HCT116 (cell line): ENCODE measurements at regions not wholly inside any gene's neighbourhood (a gene's known extent, or its start where the extent isn't known, plus 50 kb on each side); places are given as distances from the start of the nearest gene placed in this dataset.

Source experiments
- ATAC-seq: fragments of 200-7000 bp; cut with Tn5 transposase; 2 replicates; pipeline ENCODE4 v1.9.1; 2020; ENCODE audit warnings: mild to moderate bottlenecking, moderate library complexity
- BruUV-seq: library from RNA; stranded (reverse); fragments of 400-500 nt; replicated peaks from 2 replicates; lab custom pipeline; 2021; lab: Mats Ljungman, UMichigan
- CTCF ChIA-PET: fragments of 300-600 bp; sonication (Branson Sonifier 250); formaldehyde crosslinking; loops from one replicate; lab custom pipeline; 2021; ENCODE audit warnings: antibody characterized with exemption; lab: Charles Lee
- POLR2A ChIA-PET: fragments of 300-600, 350-600 bp; sonication (Branson Sonifier 250); formaldehyde crosslinking; loops from one replicate; lab custom pipeline; 2021; ENCODE audit warnings: antibody characterized with exemption; lab: Charles Lee
- RAD21 ChIA-PET, 2 experiments: fragments of 300-600 bp; sonication (Branson Sonifier 250); formaldehyde crosslinking; loops; one replicate each; lab custom pipeline; 2023; ENCODE audit warnings: low total read pairs in 2 of 2; ENCODE audit not compliant: uncharacterized antibody in 2 of 2, unreplicated experiment in 2 of 2, low non-redundant PET in 1 of 2; lab: Charles Lee
- DNase-seq: peaks from one replicate; pipeline ENCODE4 v3.0.0-alpha.2; 2010; ENCODE audit warnings: low read depth, low spot score
- H2AFZ ChIP-seq: fragments of 200-600 bp; shearing (Covaris generic), sonication (generic); 2 replicates; pipeline ENCODE4 v1.6.1; 2017; ENCODE audit warnings: low read depth, mixed run types, mixed read lengths, antibody characterized with exemption, low read length; ENCODE audit not compliant: poor library complexity, severe bottlenecking
- H3K27ac ChIP-seq: 2 replicates; pipeline ENCODE4 v1.5.1; 2012; ENCODE audit warnings: low read depth, low read length
- H3K27me3 ChIP-seq: fragments of 200-600 bp; sonication (generic); 2 replicates; pipeline ENCODE4 v1.6.1; 2016; ENCODE audit warnings: mixed run types, low read length, mixed read lengths; ENCODE audit not compliant: insufficient read depth
- H3K36me3 ChIP-seq, 2 experiments: fragments of 200-500 bp in 1 of 2; fragments of 200-600 bp in 1 of 2; sonication (Bioruptor generic) in 1 of 2; sonication (generic) in 1 of 2; 2 replicates each; pipeline versions ENCODE4 v1.5.1 to v1.6.1; 2014 to 2016; ENCODE audit warnings: low read length in 2 of 2, inconsistent platforms in 1 of 2, mixed read lengths in 1 of 2, mixed run types in 1 of 2; ENCODE audit not compliant: insufficient read depth in 2 of 2, control insufficient read depth in 1 of 2
- H3K4me1 ChIP-seq, 2 experiments: fragments of 200-600 bp in 1 of 2; sonication (generic) in 1 of 2; 2 replicates each; pipeline versions ENCODE4 v1.5.1 to v1.6.1; 2012 to 2017; ENCODE audit warnings: low read length in 2 of 2, inconsistent platforms in 1 of 2, mild to moderate bottlenecking in 1 of 2, mixed read lengths in 1 of 2, mixed run types in 1 of 2, moderate library complexity in 1 of 2; ENCODE audit not compliant: insufficient read depth in 2 of 2, control insufficient read depth in 1 of 2
- H3K4me2 ChIP-seq: fragments of 200-600 bp; sonication (generic); 2 replicates; pipeline ENCODE4 v1.6.1; 2017; ENCODE audit warnings: mixed run types, low read length, mixed read lengths
- H3K4me3 ChIP-seq, 2 experiments: fragments of 200-600 bp in 1 of 2; sonication (generic) in 1 of 2; replicated peaks in 1 of 2; 2 replicates each; pipeline ENCODE4 v1.5.1; 2011 to 2016; ENCODE audit warnings: low read length in 2 of 2, control low read depth in 1 of 2, low read depth in 1 of 2, mild to moderate bottlenecking in 1 of 2, mixed read lengths in 1 of 2, mixed run types in 1 of 2
- H3K79me2 ChIP-seq: fragments of 200-600 bp; sonication (generic); 2 replicates; pipeline ENCODE4 v1.6.1; 2017; ENCODE audit warnings: mild to moderate bottlenecking, mixed run types, low read length, moderate library complexity, mixed read lengths; ENCODE audit not compliant: insufficient read depth
- H3K9ac ChIP-seq: fragments of 200-600 bp; sonication (generic); 2 replicates; pipeline ENCODE4 v1.6.1; 2016; ENCODE audit warnings: low read length, mixed read lengths
- H3K9me2 ChIP-seq: fragments of 200-600 bp; sonication (generic), shearing (Covaris generic); 2 replicates; pipeline ENCODE4 v1.6.1; 2017; ENCODE audit warnings: mixed run types, mild to moderate bottlenecking, moderate library complexity; ENCODE audit not compliant: insufficient read depth
- H3K9me3 ChIP-seq, 2 experiments: fragments of 200-500 bp in 1 of 2; fragments of 200-600 bp in 1 of 2; sonication (Bioruptor generic) in 1 of 2; sonication (generic) in 1 of 2; 2 replicates each; pipeline ENCODE4 v1.6.1; 2014 to 2017; ENCODE audit warnings: low read length in 2 of 2, mixed read lengths in 2 of 2, inconsistent platforms in 1 of 2, low read depth in 1 of 2, mild to moderate bottlenecking in 1 of 2, mixed run types in 1 of 2, moderate library complexity in 1 of 2; ENCODE audit not compliant: control insufficient read depth in 1 of 2, insufficient read depth in 1 of 2
- H4K20me1 ChIP-seq: fragments of 200-600 bp; sonication (generic), shearing (Covaris generic); 2 replicates; pipeline ENCODE4 v1.6.1; 2017; ENCODE audit warnings: mixed run types, mild to moderate bottlenecking, moderate library complexity; ENCODE audit not compliant: insufficient read depth
- ATF3 ChIP-seq: IDR thresholded peaks from 2 replicates; pipeline ENCODE4 v1.6.1; 2012
- CBX3 ChIP-seq: IDR thresholded peaks from 2 replicates; pipeline ENCODE4 v1.6.1; 2012; ENCODE audit warnings: low read depth
- CTCF ChIP-seq, 3 experiments: fragments of 200-600 bp in 1 of 3; sonication (generic) in 1 of 3; IDR thresholded peaks in 2 of 3; conservative IDR thresholded peaks in 1 of 3; 2 replicates each; pipeline ENCODE4 v1.5.1; 2012 to 2017; ENCODE audit warnings: low read depth in 2 of 3, low read length in 2 of 3, antibody characterized with exemption in 1 of 3, borderline replicate concordance in 1 of 3, control low read depth in 1 of 3, mild to moderate bottlenecking in 1 of 3, mixed read lengths in 1 of 3, mixed run types in 1 of 3, moderate library complexity in 1 of 3; ENCODE audit not compliant: insufficient read depth in 1 of 3
- EGR1 ChIP-seq: IDR thresholded peaks from 2 replicates; pipeline ENCODE4 v1.6.1; 2012; ENCODE audit warnings: low read depth
- EZH2phosphoT487 ChIP-seq: fragments of 200-600 bp; IDR thresholded peaks from 2 replicates; pipeline ENCODE4 v1.6.1; 2018; ENCODE audit warnings: antibody characterized with exemption, borderline replicate concordance
- JUND ChIP-seq: IDR thresholded peaks from 2 replicates; pipeline ENCODE4 v1.6.1; 2012
- POLR2A ChIP-seq: IDR thresholded peaks from 2 replicates; pipeline ENCODE4 v1.7.0; 2011; ENCODE audit warnings: borderline replicate concordance; ENCODE audit not compliant: insufficient read depth, insufficient read length; ENCODE audit errors: extremely low read depth
- POLR2AphosphoS5 ChIP-seq: IDR thresholded peaks from 2 replicates; pipeline ENCODE4 v1.6.1; 2011; ENCODE audit warnings: mild to moderate bottlenecking, low read depth, low read length, moderate library complexity
- RAD21 ChIP-seq: IDR thresholded peaks from 2 replicates; pipeline ENCODE4 v1.6.1; 2012; ENCODE audit warnings: low read depth, mild to moderate bottlenecking
- SIN3A ChIP-seq: IDR thresholded peaks from 2 replicates; pipeline ENCODE4 v1.6.1; 2012; ENCODE audit warnings: low read depth
- SP1 ChIP-seq: IDR thresholded peaks from 2 replicates; pipeline ENCODE4 v1.6.1; 2012; ENCODE audit warnings: low read depth
- SRF ChIP-seq: IDR thresholded peaks from 2 replicates; pipeline ENCODE4 v1.6.1; 2012; ENCODE audit warnings: low read depth
- YY1 ChIP-seq: IDR thresholded peaks from 2 replicates; pipeline ENCODE4 v1.6.1; 2011; ENCODE audit warnings: low read length, low read depth, moderate library complexity, mild to moderate bottlenecking; ENCODE audit not compliant: insufficient replicate concordance; ENCODE audit errors: extremely low read depth
- ZBTB33 ChIP-seq: IDR thresholded peaks from 2 replicates; pipeline ENCODE4 v1.6.1; 2011; ENCODE audit warnings: mild to moderate bottlenecking, low read length, moderate library complexity; ENCODE audit not compliant: insufficient replicate concordance; ENCODE audit errors: extremely low read depth
- ZFX ChIP-seq: fragments of 450-650 bp; IDR thresholded peaks from 2 replicates; pipeline ENCODE4 v1.6.1; 2017
- intact Hi-C: fragments of 100-400 bp; cut with micrococcal nuclease; formaldehyde crosslinking; loops from 2 replicates; pipeline ENCODE4 v1.10.0; 2022

- no peaks in the 10 kb centered on the region for H3K79me2 ChIP-seq
- no peaks in the 10 kb centered on the region for H3K9me3 ChIP-seq
- POLR2A ChIA-PET: no interaction called here
- TF ChIP-seq SP1 (no peak), CBX3 (no peak), EZH2phosphoT487 (no peak), ZBTB33 (no peak), ZFX (no peak), YY1 (no peak), EGR1 (no peak), SIN3A (no peak), RAD21 (no peak), JUND (no peak), ATF3 (no peak), POLR2A (no peak), POLR2AphosphoS5 (no peak), SRF (no peak), CTCF (IDR thresholded peaks at IDR 0.05 in 2 of 3, conservative IDR thresholded peaks at IDR 0.05 in 1 of 3; ENCODE audit: borderline replicate concordance in 1 of 3, insufficient read depth in 1 of 3, low read depth in 2 of 3, low read length in 2 of 3) (no peak)
- intact Hi-C loops: no loop called here
- no peaks in the 10 kb centered on the region for H3K9me2 ChIP-seq
- H3K9ac ChIP-seq: no peak overlapping the region
- CTCF ChIA-PET: no interaction called here
- ATAC-seq (no peak), DNase-seq (no peak)
- no peak overlapping the region for H3K4me3 ChIP-seq
- no peaks in the 10 kb centered on the region for H3K36me3 ChIP-seq
- no TSS peak for BruUV-seq
- H2AFZ ChIP-seq: no peak overlapping the region
- H3K4me2 ChIP-seq: no peak overlapping the region
- peaks cover 34% of the 10 kb centered on the region for H3K27me3 ChIP-seq
- RAD21 ChIA-PET: no interaction called here
- no peaks in the 10 kb centered on the region for H4K20me1 ChIP-seq
- no peaks in the 10 kb centered on the region for H3K4me1 ChIP-seq
- no peak overlapping the region for H3K27ac ChIP-seq
These were observed 126.1 kb upstream of the POC5 start for GRCh38 chr5:75843319-75843718.
